Upper lobe of right lung (tissue), 1 donor: ENCODE measurements at regions not wholly inside any gene's neighbourhood (a gene's known extent, or its start where the extent isn't known, plus 50 kb on each side); places are given as distances from the start of the nearest gene placed in this dataset.

Source experiments
- ATAC-seq: fragments of 200-7000 bp; cut with Tn5 transposase; one replicate; pipeline ENCODE4 v1.9.1; 2020; ENCODE audit warnings: mild to moderate bottlenecking, moderate library complexity
- DNase-seq: peaks from one replicate; pipeline ENCODE4 v3.0.0-alpha.2; 2020
- H3K27ac ChIP-seq: fragments of 200-600 bp; one replicate; pipeline ENCODE4 v1.8.0; 2022
- H3K27me3 ChIP-seq: fragments of 200-600 bp; one replicate; pipeline ENCODE4 v1.8.0; 2022; ENCODE audit warnings: mild to moderate bottlenecking
- H3K36me3 ChIP-seq: fragments of 200-600 bp; one replicate; pipeline ENCODE4 v1.8.0; 2022
- H3K4me1 ChIP-seq: fragments of 200-600 bp; one replicate; pipeline ENCODE4 v1.8.0; 2022
- H3K4me3 ChIP-seq: fragments of 200-600 bp; one replicate; pipeline ENCODE4 v1.8.0; 2022; ENCODE audit warnings: mild to moderate bottlenecking
- H3K9me3 ChIP-seq: fragments of 200-600 bp; one replicate; pipeline ENCODE4 v1.8.0; 2022
- CTCF ChIP-seq: fragments of 200-600 bp; IDR thresholded peaks from one replicate; pipeline ENCODE4 v1.8.0; 2022; ENCODE audit warnings: antibody characterized with exemption
- intact Hi-C: fragments of 100-400 bp; cut with DNase I; formaldehyde crosslinking; loops from one replicate; pipeline ENCODE4 v1.11.0; 2022
- donor health status: DM: no; HTN: yes; CAD: no; lungs with severe emphysema.

- H3K27ac ChIP-seq, result no peak overlapping the region
- intact Hi-C loops, result no loop called here
- DNase-seq, result no peak
- TF ChIP-seq CTCF, result no peak
- no peaks in the 10 kb centered on the region for H3K9me3 ChIP-seq
- ATAC-seq, result no peak
- no peaks in the 10 kb centered on the region for H3K4me1 ChIP-seq
- no peaks in the 10 kb centered on the region for H3K36me3 ChIP-seq
- H3K4me3 ChIP-seq, result no peak overlapping the region
- H3K27me3 ChIP-seq, result no peaks in the 10 kb centered on the region
Measured at GRCh38 chr18:61975526-61976326, 82.9 kb upstream of the RNF152 start.

GRCh38 chr18:61973273-61974115, 80.7 kb upstream of the RNF152 start:
- ATAC-seq (no peak), DNase-seq (no peak)
- Histone ChIP-seq H3K4me1 (no peaks in the 10 kb centered on the region), H3K4me3 (no peak overlapping the region), H3K36me3 (no peaks in the 10 kb centered on the region), H3K27ac (no peak overlapping the region), H3K9me3 (no peaks in the 10 kb centered on the region), H3K27me3 (no peaks in the 10 kb centered on the region)
- intact Hi-C loops, result no loop called here
- no peak for TF ChIP-seq CTCF

- H3K27ac ChIP-seq, result no peak overlapping the region
Measured at GRCh38 chr18:61972389-61973264, 79.8 kb upstream of the RNF152 start.

GRCh38 chr18:61967252-61967891, 74.6 kb upstream of the RNF152 start:
- DNase-seq (no peak), ATAC-seq (peak; percentile 79)
- Histone ChIP-seq H3K4me1 (no peaks in the 10 kb centered on the region), H3K9me3 (no peaks in the 10 kb centered on the region), H3K4me3 (no peak overlapping the region), H3K36me3 (no peaks in the 10 kb centered on the region), H3K27ac (no peak overlapping the region), H3K27me3 (no peaks in the 10 kb centered on the region)
- no peak for TF ChIP-seq CTCF
- intact Hi-C loops, result no loop called here

More at GRCh38 chr18:61972389-61973264, 79.8 kb upstream of the RNF152 start:
- intact Hi-C loops, result no loop called here
- TF ChIP-seq CTCF, result no peak
- H3K9me3 ChIP-seq, result no peaks in the 10 kb centered on the region
- no peak overlapping the region for H3K4me3 ChIP-seq
- H3K36me3 ChIP-seq, result no peaks in the 10 kb centered on the region
- ATAC-seq (peak; percentile 91), DNase-seq (no peak)
- H3K4me1 ChIP-seq, result no peaks in the 10 kb centered on the region
- H3K27me3 ChIP-seq, result no peaks in the 10 kb centered on the region

- H3K27me3 ChIP-seq, result no peaks in the 10 kb centered on the region
- TF ChIP-seq CTCF, result no peak
- intact Hi-C loops, result no loop called here
- DNase-seq (no peak), ATAC-seq (no peak)
- H3K36me3 ChIP-seq, result no peaks in the 10 kb centered on the region
- no peak overlapping the region for H3K4me3 ChIP-seq
- no peak overlapping the region for H3K27ac ChIP-seq
- peaks cover under 1% of the 10 kb centered on the region for H3K4me1 ChIP-seq
- no peaks in the 10 kb centered on the region for H3K9me3 ChIP-seq
Measured at GRCh38 chr18:61965311-61965710, 72.5 kb upstream of the RNF152 start.
